ENCODE measurements at regions not wholly inside any gene's neighbourhood (a gene's known extent, or its start where the extent isn't known, plus 50 kb on each side); places are given as distances from the start of the nearest gene placed in this dataset.
"Not testable (repeated sequence)": the region's sequence is repeated elsewhere in the genome, so short reads cannot be mapped to it uniquely, and the experiment has no call there.

- DNase-seq (ENCODE audit: low spot score in 2 of 2): no peak
- no peak for TF ChIP-seq CTCF (IDR thresholded peaks at IDR 0.05)
- no peak for TF ChIP-seq POLR2A (IDR thresholded peaks at IDR 0.05)
- no peak overlapping the region for H3K4me3 ChIP-seq (ENCODE audit: low read depth, poor library complexity, severe bottlenecking)
- intact Hi-C loops (cut with DNase I; ENCODE audit: low total_unique reads): no loop called here
- 50 to 58% methylated on average over 6 of the region's 6 CpGs for WGBS, 2 donors
Observed at GRCh38 chr1:55877437-55878232, 662.5 kb upstream of the USP24 start.

- 84 to 89% methylated on average over 1 of the region's 1 CpG for WGBS, 2 donors
- intact Hi-C loops (cut with DNase I; ENCODE audit: low total_unique reads): no loop called here
- H3K4me3 ChIP-seq (ENCODE audit: low read depth, poor library complexity, severe bottlenecking): no peak overlapping the region
- DNase-seq (ENCODE audit: low spot score in 2 of 2): no peak
- no peak for TF ChIP-seq CTCF (IDR thresholded peaks at IDR 0.05)
- no peak for TF ChIP-seq POLR2A (IDR thresholded peaks at IDR 0.05)
Observed at GRCh38 chr1:55876276-55877060, 661.3 kb upstream of the USP24 start.

GRCh38 chr1:55870106-55870505, 654.9 kb upstream of the USP24 start:
- DNase-seq (ENCODE audit: low spot score in 2 of 2): no peak
- H3K4me3 ChIP-seq (ENCODE audit: low read depth, poor library complexity, severe bottlenecking): no peak overlapping the region
- TF ChIP-seq POLR2A (IDR thresholded peaks at IDR 0.05): no peak
- intact Hi-C loops (cut with DNase I; ENCODE audit: low total_unique reads): no loop called here

- intact Hi-C loops (cut with DNase I; ENCODE audit: low total_unique reads): no loop called here
- no peak overlapping the region for H3K4me3 ChIP-seq (ENCODE audit: low read depth, poor library complexity, severe bottlenecking)
- TF ChIP-seq POLR2A (IDR thresholded peaks at IDR 0.05): no peak
- TF ChIP-seq CTCF (IDR thresholded peaks at IDR 0.05): no peak
- DNase-seq (ENCODE audit: low spot score in 2 of 2): peak in 1 of 2 donors; percentile 86
- WGBS, 2 donors: 11 to 17% methylated on average over 1 of the region's 1 CpG
Observed at GRCh38 chr1:55869065-55869464, 653.9 kb upstream of the USP24 start.

GRCh38 chr1:55868026-55868425, 652.9 kb upstream of the USP24 start:
- WGBS, 2 donors: 41 to 52% methylated on average over 2 of the region's 2 CpGs
- intact Hi-C loops (cut with DNase I; ENCODE audit: low total_unique reads): no loop called here
- H3K4me3 ChIP-seq (ENCODE audit: low read depth, poor library complexity, severe bottlenecking): no peak overlapping the region
- TF ChIP-seq POLR2A (IDR thresholded peaks at IDR 0.05): no peak
- TF ChIP-seq CTCF (IDR thresholded peaks at IDR 0.05): no peak
- no peak for DNase-seq (ENCODE audit: low spot score in 2 of 2)

- no peak for TF ChIP-seq POLR2A (IDR thresholded peaks at IDR 0.05)
- no peak for TF ChIP-seq CTCF (IDR thresholded peaks at IDR 0.05)
- intact Hi-C loops (cut with DNase I; ENCODE audit: low total_unique reads): no loop called here
- H3K4me3 ChIP-seq (ENCODE audit: low read depth, poor library complexity, severe bottlenecking): no peak overlapping the region
- no peak for DNase-seq (ENCODE audit: low spot score in 2 of 2)
- 95 to 98% methylated on average over 3 of the region's 3 CpGs for WGBS, 2 donors
Observed at GRCh38 chr1:55867304-55867843, 652.2 kb upstream of the USP24 start.

GRCh38 chr1:55865778-55866177, 650.6 kb upstream of the USP24 start:
- 92 to 96% methylated on average over 7 of the region's 7 CpGs for WGBS, 2 donors
- DNase-seq (ENCODE audit: low spot score in 2 of 2); H3K4me3 ChIP-seq (ENCODE audit: low read depth, poor library complexity, severe bottlenecking); intact Hi-C loops (cut with DNase I; ENCODE audit: low total_unique reads): not testable (repeated sequence)

Data from lower leg skin (tissue), 4 donors.